ENCODE measurements at regions not wholly inside any gene's neighbourhood (a gene's known extent, or its start where the extent isn't known, plus 50 kb on each side); places are given as distances from the start of the nearest gene placed in this dataset.
"Not testable (repeated sequence)": the region's sequence is repeated elsewhere in the genome, so short reads cannot be mapped to it uniquely, and the experiment has no call there.

GRCh38 chr2:35461406-35461805 lies 894.2 kb upstream of the CRIM1 start:
- no peak for TF ChIP-seq POLR2A (IDR thresholded peaks at IDR 0.05; ENCODE audit: extremely low read depth, insufficient read length)
- no peak for TF ChIP-seq CTCF (IDR thresholded peaks at IDR 0.05; ENCODE audit: low read depth, low read length)
- TF ChIP-seq MYC (IDR thresholded peaks at IDR 0.05; ENCODE audit: low read depth, low read length), result no peak
- TF ChIP-seq MAX (IDR thresholded peaks at IDR 0.05; ENCODE audit: low read depth, low read length), result no peak
- no peak for DNase-seq (ENCODE audit: low read depth)
- H3K4me3 ChIP-seq (ENCODE audit: low read depth, low read length), result no peak overlapping the region

GRCh38 chr2:35454966-35455638 lies 900.5 kb upstream of the CRIM1 start:
- DNase-seq (ENCODE audit: low read depth), result peak; percentile 15
- TF ChIP-seq CTCF (IDR thresholded peaks at IDR 0.05; ENCODE audit: low read depth, low read length), result peak; percentile 29
- TF ChIP-seq POLR2A (IDR thresholded peaks at IDR 0.05; ENCODE audit: extremely low read depth, insufficient read length), result no peak
- no peak overlapping the region for H3K4me3 ChIP-seq (ENCODE audit: low read depth, low read length)

- H3K4me3 ChIP-seq (ENCODE audit: low read depth, low read length), result no peak overlapping the region
- DNase-seq (ENCODE audit: low read depth), result no peak
- TF ChIP-seq POLR2A (IDR thresholded peaks at IDR 0.05; ENCODE audit: extremely low read depth, insufficient read length), result no peak
- TF ChIP-seq MAX (IDR thresholded peaks at IDR 0.05; ENCODE audit: low read depth, low read length), result no peak
- TF ChIP-seq CTCF (IDR thresholded peaks at IDR 0.05; ENCODE audit: low read depth, low read length), result no peak
- no peak for TF ChIP-seq MYC (IDR thresholded peaks at IDR 0.05; ENCODE audit: low read depth, low read length)
Observed at GRCh38 chr2:35447821-35448220, 907.8 kb upstream of the CRIM1 start.

DNA sequence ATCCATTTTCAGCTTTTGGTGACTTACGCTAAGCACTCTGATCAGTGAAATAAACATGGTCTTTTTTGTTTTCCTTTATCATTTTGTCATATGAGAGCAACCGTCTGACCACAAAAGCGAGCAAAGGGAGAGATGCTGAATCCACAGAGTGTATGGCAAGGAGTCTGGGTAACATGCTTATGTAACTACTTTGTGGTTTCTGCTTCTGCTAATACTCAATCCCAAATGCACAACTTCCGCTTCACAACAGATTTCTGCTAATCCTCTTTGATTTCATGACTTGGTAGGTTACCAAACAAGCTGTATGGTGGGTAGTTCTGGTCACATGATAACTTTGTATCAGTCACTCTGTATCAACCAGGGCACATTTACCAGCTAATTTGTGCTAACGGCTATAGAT lies 908.4 kb upstream of the CRIM1 start:
- no peak for TF ChIP-seq MYC (IDR thresholded peaks at IDR 0.05; ENCODE audit: low read depth, low read length)
- H3K4me3 ChIP-seq (ENCODE audit: low read depth, low read length), result no peak overlapping the region
- DNase-seq (ENCODE audit: low read depth), result peak; percentile 71

DNA sequence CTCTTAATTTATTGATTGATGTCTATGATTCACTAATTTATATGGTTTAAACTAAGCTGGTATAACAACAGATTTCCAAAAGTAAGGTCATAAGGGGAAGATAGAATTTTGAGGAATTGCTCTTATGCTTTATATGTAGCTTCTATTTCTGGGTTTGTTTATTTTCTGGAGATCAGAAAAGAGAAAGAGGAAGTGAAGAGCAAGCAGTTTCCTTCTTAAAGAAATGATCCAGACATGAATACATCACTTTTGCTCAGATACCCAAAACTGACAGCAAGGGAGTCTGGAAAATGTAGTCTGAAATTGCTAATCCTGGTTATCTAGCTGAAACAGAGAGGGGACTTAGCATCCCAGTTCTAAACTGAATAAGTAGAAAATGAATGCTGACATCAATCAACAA lies 912.5 kb upstream of the CRIM1 start:
- no peak for DNase-seq (ENCODE audit: low read depth)
- TF ChIP-seq POLR2A (IDR thresholded peaks at IDR 0.05; ENCODE audit: extremely low read depth, insufficient read length), result no peak
- TF ChIP-seq MYC (IDR thresholded peaks at IDR 0.05; ENCODE audit: low read depth, low read length), result no peak
- no peak for TF ChIP-seq MAX (IDR thresholded peaks at IDR 0.05; ENCODE audit: low read depth, low read length)
- no peak for TF ChIP-seq CTCF (IDR thresholded peaks at IDR 0.05; ENCODE audit: low read depth, low read length)
- no peak overlapping the region for H3K4me3 ChIP-seq (ENCODE audit: low read depth, low read length)

DNA sequence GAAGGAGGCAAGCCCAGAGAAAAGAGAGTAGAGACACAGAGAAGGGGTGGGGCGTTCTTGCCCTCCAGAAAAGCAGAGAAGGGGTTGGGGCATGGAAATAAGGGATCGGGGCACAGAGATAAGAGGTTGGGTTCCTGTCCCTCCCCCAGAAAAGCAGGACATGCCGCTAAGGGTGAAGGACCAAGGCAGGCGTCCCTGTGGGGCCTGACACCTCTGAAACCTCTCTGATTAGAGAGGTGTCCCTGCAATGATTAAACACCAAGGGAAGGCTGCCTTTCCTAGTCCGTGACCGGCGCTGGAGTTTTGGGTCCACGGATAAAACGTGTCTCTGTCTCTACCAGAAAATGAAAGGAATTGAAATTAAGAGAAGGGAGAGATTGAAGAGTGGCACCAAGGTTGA lies 914.0 kb upstream of the CRIM1 start:
- DNase-seq (ENCODE audit: low read depth); H3K4me3 ChIP-seq (ENCODE audit: low read depth, low read length): not testable (repeated sequence)

DNA sequence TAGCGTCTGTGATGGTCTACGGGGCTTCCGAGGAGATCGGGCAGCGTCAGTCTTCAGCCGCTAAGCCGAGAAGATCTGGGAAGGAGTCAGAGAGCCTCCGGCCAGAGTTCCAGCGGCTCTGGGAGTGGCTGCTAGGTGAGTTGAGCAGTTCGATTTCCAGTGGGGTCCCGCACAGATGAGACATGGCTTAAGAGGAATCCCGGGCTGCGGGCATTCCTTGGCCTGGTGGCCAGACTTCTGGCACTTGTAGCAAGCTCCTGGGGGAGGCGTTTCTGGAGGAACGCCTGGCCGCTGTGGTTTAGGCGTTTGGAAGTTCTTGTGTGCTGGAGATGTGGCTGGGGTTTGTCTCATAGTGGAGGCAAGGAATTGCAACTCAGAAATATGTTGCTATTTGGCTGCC lies 915.3 kb upstream of the CRIM1 start:
- H3K4me3 ChIP-seq (ENCODE audit: low read depth, low read length); DNase-seq (ENCODE audit: low read depth): not testable (repeated sequence)

GRCh38 chr2:35436893-35437292 lies 918.7 kb upstream of the CRIM1 start:
- not testable (repeated sequence) for H3K4me3 ChIP-seq (ENCODE audit: low read depth, low read length); DNase-seq (ENCODE audit: low read depth)
